CD14-positive monocyte (primary cell): ENCODE measurements at regions not wholly inside any gene's neighbourhood (a gene's known extent, or its start where the extent isn't known, plus 50 kb on each side); places are given as distances from the start of the nearest gene placed in this dataset.

Source experiments
- DNase-seq, 3 donors: peaks; one replicate each; pipeline ENCODE4 v3.0.0-alpha.2; 2011 to 2022
- H2AFZ ChIP-seq: 2 replicates; pipeline ENCODE4 v1.6.0; 2012; ENCODE audit warnings: mild to moderate bottlenecking, low read depth, low read length, inconsistent platforms; ENCODE audit not compliant: insufficient read depth, poor library complexity, severe bottlenecking
- H3K27ac ChIP-seq, 2 donors: 1 replicate in 1 of 2; 2 replicates in 1 of 2; pipeline ENCODE4 v1.5.1; 2012 to 2013; ENCODE audit warnings: low read length in 2 of 2, control low read depth in 1 of 2, inconsistent platforms in 1 of 2, low read depth in 1 of 2, mild to moderate bottlenecking in 1 of 2
- H3K27me3 ChIP-seq, 2 donors: one replicate each; pipeline versions ENCODE4 v1.6.0 to v1.6.1; 2011 to 2013; ENCODE audit warnings: low read length in 2 of 2; ENCODE audit not compliant: control insufficient read depth in 2 of 2, insufficient read depth in 2 of 2
- H3K36me3 ChIP-seq, 2 donors: replicated peaks in 1 of 2; 1 replicate in 1 of 2; 2 replicates in 1 of 2; pipeline versions ENCODE4 v1.5.1 to v1.6.1; 2012 to 2013; ENCODE audit warnings: low read length in 2 of 2, control low read depth in 1 of 2, inconsistent platforms in 1 of 2, mild to moderate bottlenecking in 1 of 2; ENCODE audit not compliant: insufficient read depth in 2 of 2, control insufficient read depth in 1 of 2
- H3K4me1 ChIP-seq, 2 donors: 1 replicate in 1 of 2; 2 replicates in 1 of 2; pipeline versions ENCODE4 v1.5.1 to v1.6.1; 2012 to 2013; ENCODE audit warnings: low read length in 2 of 2, control low read depth in 1 of 2, inconsistent platforms in 1 of 2, mild to moderate bottlenecking in 1 of 2, moderate library complexity in 1 of 2; ENCODE audit not compliant: insufficient read depth in 2 of 2, control insufficient read depth in 1 of 2
- H3K4me2 ChIP-seq: replicated peaks from 2 replicates; pipeline ENCODE3; 2012; ENCODE audit warnings: low read length, moderate library complexity, mild to moderate bottlenecking; ENCODE audit not compliant: poor library complexity, severe bottlenecking; ENCODE audit errors: extremely low read depth
- H3K4me3 ChIP-seq, 3 experiments: fragments of 200-600 bp in 1 of 3; sonication (generic) in 1 of 3; replicated peaks in 1 of 3; 1 replicate in 2 of 3; 2 replicates in 1 of 3; pipeline ENCODE4 v1.5.1; 2011 to 2013; ENCODE audit warnings: low read length in 3 of 3, mild to moderate bottlenecking in 3 of 3, control low read depth in 2 of 3, low read depth in 2 of 3, inconsistent platforms in 1 of 3, moderate library complexity in 1 of 3
- H3K79me2 ChIP-seq: 2 replicates; pipeline ENCODE4 v1.6.0; 2012; ENCODE audit warnings: mild to moderate bottlenecking, control low read depth, inconsistent platforms, low read length, moderate library complexity; ENCODE audit not compliant: insufficient read depth
- H3K9ac ChIP-seq: 2 replicates; pipeline ENCODE4 v1.6.0; 2017; ENCODE audit warnings: low read length, mild to moderate bottlenecking; ENCODE audit not compliant: insufficient read depth, poor library complexity, severe bottlenecking
- H3K9me3 ChIP-seq, 2 donors: replicated peaks in 1 of 2; 1 replicate in 1 of 2; 2 replicates in 1 of 2; pipeline versions ENCODE4 v1.5.1 to v1.6.1; 2012 to 2013; ENCODE audit warnings: low read length in 2 of 2, control low read depth in 1 of 2; ENCODE audit not compliant: control insufficient read depth in 1 of 2, insufficient read depth in 1 of 2
- H4K20me1 ChIP-seq: 2 replicates; pipeline ENCODE4 v1.6.0; 2012; ENCODE audit warnings: mild to moderate bottlenecking, low read length, control low read depth, moderate library complexity; ENCODE audit not compliant: insufficient read depth
- H3K27ac Mint-ChIP-seq, 7 donors: one replicate each; pipeline ENCODE4 v1.8.0; 2020; ENCODE audit warnings: mild to moderate bottlenecking in 7 of 7, mixed read lengths in 7 of 7, moderate library complexity in 6 of 7, inconsistent platforms in 2 of 7
- H3K27me3 Mint-ChIP-seq, 3 donors: one replicate each; pipeline ENCODE4 v1.8.0; 2021 to 2022; ENCODE audit warnings: low read depth in 3 of 3, mild to moderate bottlenecking in 3 of 3, mixed read lengths in 3 of 3, moderate library complexity in 3 of 3, inconsistent platforms in 1 of 3
- H3K36me3 Mint-ChIP-seq, 2 donors: one replicate each; pipeline ENCODE4 v1.8.0; 2020; ENCODE audit warnings: mixed read lengths in 2 of 2, inconsistent platforms in 1 of 2, mild to moderate bottlenecking in 1 of 2
- H3K4me1 Mint-ChIP-seq: one replicate; pipeline ENCODE4 v1.8.0; 2020; ENCODE audit warnings: mild to moderate bottlenecking, mixed read lengths
- H3K4me3 Mint-ChIP-seq, 2 donors: one replicate each; pipeline ENCODE4 v1.8.0; 2020; ENCODE audit warnings: mild to moderate bottlenecking in 2 of 2, mixed read lengths in 2 of 2, moderate library complexity in 1 of 2
- H3K9me3 Mint-ChIP-seq, 7 donors: one replicate each; pipeline ENCODE4 v1.8.0; 2020 to 2022; ENCODE audit warnings: mixed read lengths in 7 of 7, mild to moderate bottlenecking in 6 of 7, moderate library complexity in 6 of 7, inconsistent platforms in 2 of 7
- WGBS: methylation state at CpG from one replicate; pipeline ENCODE4 v1.1.5; 2013; ENCODE audit warnings: missing lambda C conversion rate; ENCODE audit not compliant: insufficient coverage; 5-methylcytosine and 5-hydroxymethylcytosine counted together
- intact Hi-C, 2 donors: fragments of 100-400 bp; cut with micrococcal nuclease; formaldehyde crosslinking; loops; one replicate each; pipeline versions ENCODE4 v1.15.0 to v1.15.1; 2023
- TF ChIP-seq, protein P1 (sequence below): fragments of 200-600 bp; IDR thresholded peaks from one replicate; pipeline ENCODE4 v1.8.0; 2022; ENCODE audit warnings: antibody characterized with exemption, mild to moderate bottlenecking

DNA sequence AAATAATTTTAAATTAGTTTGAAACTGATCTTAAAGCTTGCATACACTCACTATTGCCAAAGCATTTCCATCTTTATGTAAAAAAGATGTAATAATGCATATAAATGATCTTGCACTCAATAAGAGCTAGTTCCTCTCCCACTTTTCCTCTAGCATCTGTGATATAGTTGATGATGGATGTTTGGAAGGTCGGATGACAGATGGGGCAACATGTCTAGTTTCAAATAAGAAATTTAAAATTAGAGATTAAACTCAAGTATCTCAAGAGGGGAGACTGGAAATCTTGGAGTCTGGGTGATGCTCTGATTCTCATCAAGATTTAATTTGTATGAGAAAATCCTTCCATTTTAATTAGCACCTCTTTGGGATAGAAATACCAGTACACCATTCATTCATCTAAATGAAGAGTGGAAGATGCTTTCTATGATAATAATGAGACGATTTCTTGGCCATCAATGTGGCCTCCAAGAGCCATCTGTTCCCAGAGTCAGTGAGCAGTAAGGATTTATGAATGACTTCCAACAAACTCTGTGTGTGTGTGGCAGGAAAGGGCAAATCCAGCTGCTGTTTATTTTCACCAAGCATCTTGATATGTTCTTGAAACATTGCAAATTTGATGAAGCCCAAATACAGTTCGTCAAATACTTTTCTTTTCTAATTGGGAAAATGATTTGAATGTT, 616.3 kb upstream of the CDH8 start:
- no peak overlapping the region for H3K27ac Mint-ChIP-seq
- TF ChIP-seq, protein P1, sequence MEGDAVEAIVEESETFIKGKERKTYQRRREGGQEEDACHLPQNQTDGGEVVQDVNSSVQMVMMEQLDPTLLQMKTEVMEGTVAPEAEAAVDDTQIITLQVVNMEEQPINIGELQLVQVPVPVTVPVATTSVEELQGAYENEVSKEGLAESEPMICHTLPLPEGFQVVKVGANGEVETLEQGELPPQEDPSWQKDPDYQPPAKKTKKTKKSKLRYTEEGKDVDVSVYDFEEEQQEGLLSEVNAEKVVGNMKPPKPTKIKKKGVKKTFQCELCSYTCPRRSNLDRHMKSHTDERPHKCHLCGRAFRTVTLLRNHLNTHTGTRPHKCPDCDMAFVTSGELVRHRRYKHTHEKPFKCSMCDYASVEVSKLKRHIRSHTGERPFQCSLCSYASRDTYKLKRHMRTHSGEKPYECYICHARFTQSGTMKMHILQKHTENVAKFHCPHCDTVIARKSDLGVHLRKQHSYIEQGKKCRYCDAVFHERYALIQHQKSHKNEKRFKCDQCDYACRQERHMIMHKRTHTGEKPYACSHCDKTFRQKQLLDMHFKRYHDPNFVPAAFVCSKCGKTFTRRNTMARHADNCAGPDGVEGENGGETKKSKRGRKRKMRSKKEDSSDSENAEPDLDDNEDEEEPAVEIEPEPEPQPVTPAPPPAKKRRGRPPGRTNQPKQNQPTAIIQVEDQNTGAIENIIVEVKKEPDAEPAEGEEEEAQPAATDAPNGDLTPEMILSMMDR = no peak
- no peak overlapping the region for H3K4me2 ChIP-seq
- peaks cover 0 to 14% (median 4%) of the 10 kb centered on the region in 7 donors for H3K9me3 Mint-ChIP-seq
- no peak overlapping the region for H3K4me3 ChIP-seq
- no peaks in the 10 kb centered on the region for H3K36me3 ChIP-seq
- no peaks in the 10 kb centered on the region for H3K4me1 Mint-ChIP-seq
- H4K20me1 ChIP-seq = no peaks in the 10 kb centered on the region
- H3K27ac ChIP-seq = no peak overlapping the region
- intact Hi-C loops = no loop called here
- H3K4me1 ChIP-seq = no peaks in the 10 kb centered on the region
- H3K27me3 Mint-ChIP-seq = no peaks in the 10 kb centered on the region
- no peaks in the 10 kb centered on the region for H3K36me3 Mint-ChIP-seq
- peaks cover 6 to 10% of the 10 kb centered on the region in 2 donors for H3K9me3 ChIP-seq
- 63% methylated on average over 1 of the region's 3 CpGs for WGBS
- no peak for DNase-seq
- no peak overlapping the region for H2AFZ ChIP-seq
- no peak overlapping the region for H3K4me3 Mint-ChIP-seq
- H3K79me2 ChIP-seq = no peaks in the 10 kb centered on the region
- no peak overlapping the region for H3K9ac ChIP-seq
- H3K27me3 ChIP-seq = no peaks in the 10 kb centered on the region

GRCh38 chr16:62648256-62648655, 612.0 kb upstream of the CDH8 start:
- Mint-ChIP-seq H3K4me3 (no peak overlapping the region), H3K36me3 (no peaks in the 10 kb centered on the region), H3K4me1 (no peaks in the 10 kb centered on the region), H3K27me3 (no peaks in the 10 kb centered on the region), H3K27ac (no peak overlapping the region), H3K9me3 (peaks cover 0 to 31% (median 9%) of the 10 kb centered on the region in 7 donors)
- H4K20me1 ChIP-seq = no peaks in the 10 kb centered on the region
- intact Hi-C loops = no loop called here
- no peaks in the 10 kb centered on the region for H3K36me3 ChIP-seq
- H3K9me3 ChIP-seq = peaks cover 15 to 17% of the 10 kb centered on the region in 2 donors
- 38% methylated on average over 1 of the region's 2 CpGs for WGBS
- no peak overlapping the region for H3K27ac ChIP-seq
- no peak overlapping the region for H2AFZ ChIP-seq
- H3K4me2 ChIP-seq = no peak overlapping the region
- H3K4me1 ChIP-seq = no peaks in the 10 kb centered on the region
- H3K79me2 ChIP-seq = no peaks in the 10 kb centered on the region
- H3K9ac ChIP-seq = no peak overlapping the region
- TF ChIP-seq, protein P1 = no peak
- H3K27me3 ChIP-seq = no peaks in the 10 kb centered on the region
- H3K4me3 ChIP-seq = no peak overlapping the region
- no peak for DNase-seq
